T-helper 1 cell (primary cell): ENCODE measurements at regions not wholly inside any gene's neighbourhood (a gene's known extent, or its start where the extent isn't known, plus 50 kb on each side); places are given as distances from the start of the nearest gene placed in this dataset.
"Not testable (repeated sequence)": the region's sequence is repeated elsewhere in the genome, so short reads cannot be mapped to it uniquely, and the experiment has no call there.

Experiments used
- DNase-seq, 5 donors: peaks; one replicate each; pipeline ENCODE4 v3.0.0-alpha.2; 2012 to 2020

DNA sequence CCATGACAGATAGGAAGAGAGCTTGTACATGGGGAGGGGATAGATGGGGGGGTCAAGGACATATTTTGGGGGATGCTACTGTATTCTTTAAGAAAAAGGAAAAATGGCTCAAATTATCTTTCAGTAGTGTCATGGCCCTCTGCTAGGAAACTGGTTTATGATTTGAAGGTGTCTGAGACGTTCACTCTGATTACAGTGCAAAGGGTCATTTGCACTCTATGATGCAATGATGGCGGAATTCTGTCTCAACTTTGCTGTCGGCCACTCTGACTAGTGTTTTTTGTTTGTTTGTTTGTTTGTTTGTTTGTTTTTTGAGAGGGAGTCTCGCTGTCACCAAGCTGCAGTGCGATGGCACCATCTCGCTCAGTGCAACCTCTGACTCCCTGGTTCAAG, 180.0 kb downstream of the SOX4 start:
- no peak for DNase-seq

DNA sequence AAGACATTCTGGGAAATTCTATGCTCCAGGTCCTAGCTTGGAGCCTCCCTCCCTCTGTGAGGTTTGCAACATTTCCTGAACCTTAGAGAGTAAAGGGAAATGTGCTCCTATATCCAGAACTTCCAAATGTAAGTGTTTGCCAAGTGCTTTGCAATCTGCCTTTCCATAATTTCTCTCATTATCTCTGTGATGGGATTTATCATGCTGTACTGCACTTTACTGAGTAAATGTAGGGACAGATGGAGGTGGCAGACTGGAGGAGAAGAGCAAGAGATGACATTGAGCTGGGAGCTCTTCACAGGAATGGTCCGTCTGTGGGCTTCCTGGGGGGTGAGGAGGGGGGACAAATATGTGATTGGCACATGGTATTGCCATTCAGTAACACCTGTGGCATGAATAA, 184.3 kb downstream of the SOX4 start:
- no peak for DNase-seq

DNA sequence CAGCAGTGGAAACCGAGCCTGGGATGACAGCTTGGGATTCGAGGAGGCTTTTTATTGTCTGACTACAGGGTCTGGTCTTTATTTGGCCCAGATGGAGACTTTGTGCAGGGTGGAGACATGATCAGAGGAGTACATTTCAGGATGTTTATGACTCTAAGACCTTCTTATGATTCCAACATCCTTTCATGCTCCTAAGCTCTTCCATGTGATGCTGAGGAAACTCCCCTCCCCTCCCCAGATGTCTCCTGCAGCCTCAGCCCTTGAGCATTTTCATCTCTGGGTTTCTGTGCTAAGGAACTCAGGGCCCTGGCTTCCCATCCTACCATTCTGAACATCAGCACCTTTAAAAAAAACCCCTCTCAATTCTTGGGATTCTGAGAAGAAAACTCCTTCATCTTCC, 186.6 kb downstream of the SOX4 start:
- DNase-seq: no peak

DNA sequence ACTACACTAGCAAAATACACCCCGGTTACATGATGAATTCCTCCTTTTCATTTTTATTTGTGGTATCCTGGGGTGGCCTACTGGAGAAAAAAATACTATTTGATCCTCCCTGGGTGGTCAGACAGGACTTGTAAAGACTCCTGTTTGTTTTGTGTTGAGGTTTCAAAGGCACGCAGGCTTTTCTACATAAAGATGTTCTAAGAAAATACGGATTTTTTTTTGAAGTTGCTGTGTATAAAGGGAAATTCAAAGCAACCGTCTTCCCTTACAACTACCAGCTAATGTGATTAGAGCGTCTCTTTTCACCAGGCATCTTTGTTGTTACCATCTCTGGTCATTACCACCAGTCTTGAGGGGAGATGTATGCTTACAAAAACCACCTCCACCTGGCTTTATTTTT, 187.1 kb downstream of the SOX4 start:
- no peak for DNase-seq

DNA sequence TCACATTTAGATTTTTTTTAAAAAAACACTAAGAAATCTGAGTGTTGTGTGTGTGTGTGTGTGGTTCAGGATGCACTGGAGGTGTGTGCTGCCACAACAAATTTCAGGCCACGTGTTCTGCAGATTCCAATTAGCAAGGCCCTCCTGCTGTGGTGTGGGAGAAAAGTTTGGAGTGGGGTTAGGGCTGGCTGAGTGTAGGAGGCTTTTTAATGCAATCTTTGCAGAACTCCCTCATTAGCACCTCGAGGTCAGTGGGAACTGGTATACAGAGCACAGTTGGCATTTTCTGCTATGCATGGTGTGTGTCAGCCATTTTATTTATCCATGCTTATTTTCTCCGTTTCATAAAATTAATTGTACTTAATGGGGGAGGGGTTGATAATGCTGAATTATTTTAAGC, 187.6 kb downstream of the SOX4 start:
- DNase-seq: no peak

DNA sequence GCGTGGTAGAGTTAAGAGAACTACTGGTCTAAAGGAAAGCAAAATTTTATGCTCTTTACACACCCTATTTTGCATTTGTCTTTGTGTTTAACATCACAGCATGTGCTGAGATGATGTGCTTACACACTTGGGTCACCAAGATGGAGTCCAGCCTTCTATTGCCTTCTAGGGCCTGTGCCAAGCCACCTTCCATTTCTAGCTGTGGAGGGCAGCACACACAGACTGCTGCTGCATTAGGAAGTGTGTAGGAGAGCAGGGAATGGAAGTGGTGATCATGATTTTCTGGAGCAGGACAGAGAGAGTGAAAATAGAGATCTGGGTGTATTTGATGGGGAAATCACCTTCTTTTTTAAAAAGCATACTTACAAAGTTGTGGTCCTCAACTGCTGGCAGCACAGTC, 191.6 kb downstream of the SOX4 start:
- no peak for DNase-seq

DNA sequence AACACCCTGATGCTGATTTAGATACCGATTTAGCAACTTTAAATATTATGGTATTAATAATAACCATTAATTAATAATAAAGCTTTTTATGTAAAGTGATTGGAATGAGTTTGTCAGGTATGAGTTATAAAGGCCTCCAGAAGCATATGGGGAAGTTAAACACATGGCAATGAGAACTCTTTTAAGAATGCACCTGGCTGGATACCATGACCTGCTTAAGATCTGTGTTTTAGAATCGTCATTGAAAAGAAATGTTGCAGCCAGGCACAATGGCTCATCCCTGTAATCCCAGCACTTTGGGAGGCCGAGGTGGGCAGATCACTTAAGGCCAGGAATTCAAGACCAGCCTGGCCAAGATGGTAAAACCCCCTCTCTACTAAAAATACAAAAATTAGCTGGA, 197.5 kb downstream of the SOX4 start:
- no peak for DNase-seq

DNA sequence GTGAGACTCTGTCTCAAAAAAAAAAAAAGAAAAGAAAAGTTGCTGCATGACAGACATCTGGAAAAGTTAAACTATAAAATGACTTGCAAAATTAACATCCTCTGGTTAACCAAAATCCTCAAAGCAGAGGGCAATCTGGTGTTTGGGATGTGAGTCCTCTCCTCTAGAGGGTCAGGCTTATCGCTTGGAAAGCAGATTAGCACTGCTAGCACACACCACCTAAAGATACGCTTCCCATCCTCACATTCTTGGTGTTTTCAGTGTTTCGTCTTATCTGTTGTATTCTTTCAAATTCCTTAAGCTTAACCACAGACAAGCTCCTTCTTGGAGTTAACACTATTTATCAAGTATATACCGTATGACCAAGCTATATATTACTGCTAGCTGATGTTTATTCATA, 198.0 kb downstream of the SOX4 start:
- no peak for DNase-seq

DNA sequence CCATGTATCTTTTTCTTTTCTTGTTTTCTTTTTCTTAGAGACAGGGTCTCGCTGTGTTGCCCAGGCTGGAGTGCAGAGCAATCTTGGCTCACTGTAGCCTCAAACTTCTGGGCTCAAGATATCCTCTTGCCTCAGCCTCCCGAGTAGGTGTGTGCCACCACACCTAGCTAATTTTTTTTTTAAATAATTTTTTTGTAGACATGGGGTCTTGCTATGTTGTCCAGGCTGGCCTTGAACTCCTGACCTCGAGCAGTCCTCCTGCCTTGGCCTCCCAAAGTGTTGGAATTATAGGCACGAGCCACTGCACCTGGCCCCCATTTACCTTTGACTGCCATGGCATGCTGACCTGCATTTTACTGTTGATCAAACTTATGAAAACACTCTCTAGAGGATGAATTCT, 198.6 kb downstream of the SOX4 start:
- DNase-seq: no peak

DNA sequence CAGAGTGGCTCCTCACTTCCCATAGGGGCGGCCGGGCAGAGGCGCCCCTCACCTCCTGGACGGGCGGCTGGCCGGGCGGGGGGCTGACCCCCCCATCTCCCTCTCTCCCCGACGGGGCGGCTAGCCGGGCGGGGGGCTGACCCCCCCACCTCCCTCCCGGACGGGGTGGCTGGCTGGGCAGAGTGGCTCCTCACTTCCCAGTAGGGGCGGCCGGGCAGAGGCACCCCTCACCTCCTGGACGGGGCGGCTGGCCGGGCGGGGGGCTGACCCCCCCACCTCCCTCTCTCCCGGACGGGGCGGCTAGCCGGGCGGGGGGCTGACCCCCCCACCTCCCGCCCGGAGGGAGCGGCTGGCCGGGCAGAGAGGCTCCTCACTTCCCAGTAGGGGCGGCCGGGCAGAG, 203.4 kb downstream of the SOX4 start:
- not testable (repeated sequence) for DNase-seq

DNA sequence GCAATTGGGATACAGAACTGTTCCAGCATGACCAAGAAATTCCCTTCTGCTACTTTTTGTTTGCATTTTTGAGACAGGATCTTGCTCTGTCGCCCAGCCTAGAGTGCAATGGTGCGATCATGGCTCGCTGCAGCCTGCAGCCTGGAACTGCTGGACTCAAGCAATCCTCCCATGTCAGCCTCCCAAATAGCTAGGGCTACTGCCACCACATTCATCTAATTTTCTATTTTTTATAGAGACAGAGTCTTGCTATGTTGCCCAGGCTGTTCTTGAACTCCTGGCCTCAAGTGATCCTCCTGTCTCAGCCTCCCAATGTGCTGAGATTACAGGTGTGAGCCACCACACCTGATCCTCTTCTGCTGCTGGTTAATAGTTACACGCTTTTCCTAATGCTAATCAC, 204.9 kb downstream of the SOX4 start:
- no peak for DNase-seq

DNA sequence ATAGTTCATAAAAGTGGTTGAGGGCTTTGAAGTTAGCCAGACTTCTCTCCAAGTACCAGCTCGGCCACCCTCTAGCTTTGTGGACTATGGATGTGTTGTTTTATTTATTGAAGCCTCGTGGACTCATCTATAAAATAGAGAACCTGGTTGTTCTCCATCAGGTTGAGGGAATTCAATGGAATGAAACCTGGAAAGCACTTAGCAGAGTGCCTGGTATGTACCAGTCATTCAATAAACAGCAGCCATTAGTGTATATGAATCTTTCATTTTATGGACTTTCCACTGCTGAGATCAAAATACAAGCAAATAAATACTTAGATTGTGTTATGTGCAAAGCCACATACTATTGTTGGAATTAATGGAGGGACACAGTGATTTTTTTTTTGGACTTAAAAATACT, 206.8 kb downstream of the SOX4 start:
- DNase-seq: no peak

DNA sequence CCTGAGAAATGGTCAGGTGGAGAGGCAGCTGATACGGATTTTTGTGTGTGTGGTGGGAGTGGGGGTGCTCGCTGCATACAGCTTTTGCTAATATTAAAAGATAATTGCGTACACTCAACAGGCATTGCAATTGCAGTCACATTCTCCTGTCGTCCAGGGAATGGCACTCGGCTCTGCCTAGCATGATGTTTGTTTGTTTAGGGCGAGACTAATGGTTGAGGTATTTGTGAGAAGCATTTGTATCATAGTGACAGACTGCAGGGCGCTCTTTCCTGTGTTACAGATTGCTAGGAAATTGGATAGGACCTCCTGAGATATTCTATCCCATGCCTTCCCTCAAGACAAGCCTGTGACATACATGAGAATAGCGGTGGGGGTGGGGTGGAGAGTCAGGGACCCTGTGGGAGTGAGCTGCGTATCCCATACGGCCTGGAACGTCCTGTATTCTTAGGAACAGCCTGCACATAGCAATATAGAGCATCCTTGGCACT, 207.4 kb downstream of the SOX4 start:
- no peak for DNase-seq

DNA sequence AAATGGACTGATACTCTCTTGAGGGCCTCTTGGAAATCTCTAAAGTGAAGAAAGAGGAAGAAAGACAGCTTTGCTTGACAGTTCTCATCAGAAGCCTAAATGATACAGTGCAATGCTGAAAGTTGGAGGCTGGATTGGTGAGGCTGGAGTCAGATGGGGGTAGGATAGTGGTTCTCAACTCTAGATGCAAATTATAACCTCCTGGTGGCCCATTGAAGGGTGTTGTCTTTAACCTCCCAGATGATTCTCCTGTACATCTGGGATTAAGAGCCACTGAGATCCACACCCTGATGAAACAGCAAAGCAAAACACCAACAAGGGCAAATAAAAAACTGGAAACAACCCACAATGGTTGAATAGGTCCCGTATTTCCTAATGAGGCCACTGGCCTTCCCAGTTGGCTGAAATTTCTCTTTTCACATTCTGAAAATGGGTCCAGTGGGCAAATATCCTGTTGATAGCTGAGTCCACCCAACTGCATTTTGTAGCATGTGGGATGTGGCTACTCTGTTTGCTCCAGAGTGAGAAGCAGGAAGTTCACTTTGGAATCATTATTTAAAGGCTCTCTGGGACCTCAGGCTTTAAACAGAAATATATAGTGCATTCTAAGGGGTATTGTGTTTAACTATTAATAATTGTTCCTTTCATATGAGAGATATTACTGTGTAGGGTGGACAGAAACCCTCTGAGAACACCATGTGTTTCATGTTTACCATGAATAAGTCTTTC, 208.1 kb downstream of the SOX4 start:
- DNase-seq: no peak

DNA sequence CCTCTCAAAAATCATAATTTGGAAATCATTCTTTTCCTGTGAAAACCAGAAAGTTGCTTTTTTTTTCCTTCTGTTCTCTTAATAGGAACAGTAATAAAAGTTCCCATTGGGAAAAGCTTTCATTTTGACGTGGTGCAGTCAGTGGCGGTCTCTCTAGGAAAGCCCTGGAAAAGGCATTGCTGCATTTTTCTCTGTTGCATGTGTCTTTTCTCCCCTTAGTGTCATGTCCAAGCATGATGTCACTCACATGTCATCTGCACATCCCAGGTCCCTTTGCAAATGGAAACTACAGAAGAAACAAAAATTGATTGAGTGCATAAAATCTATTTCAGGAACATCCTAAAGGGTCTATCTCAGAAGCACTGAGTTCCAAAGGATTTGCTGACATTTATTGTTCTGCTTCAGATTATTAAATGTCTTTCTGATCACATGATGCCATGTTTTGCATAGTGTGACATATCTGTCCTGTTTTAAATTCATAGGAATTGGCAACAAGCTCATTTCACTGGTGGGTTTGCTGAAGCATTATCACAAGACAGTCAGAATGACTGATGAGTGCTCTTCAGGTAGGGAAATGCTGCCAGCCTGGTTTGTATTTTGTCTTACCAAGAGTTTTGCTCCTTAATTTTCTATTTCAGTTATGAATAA, 208.7 kb downstream of the SOX4 start:
- no peak for DNase-seq

DNA sequence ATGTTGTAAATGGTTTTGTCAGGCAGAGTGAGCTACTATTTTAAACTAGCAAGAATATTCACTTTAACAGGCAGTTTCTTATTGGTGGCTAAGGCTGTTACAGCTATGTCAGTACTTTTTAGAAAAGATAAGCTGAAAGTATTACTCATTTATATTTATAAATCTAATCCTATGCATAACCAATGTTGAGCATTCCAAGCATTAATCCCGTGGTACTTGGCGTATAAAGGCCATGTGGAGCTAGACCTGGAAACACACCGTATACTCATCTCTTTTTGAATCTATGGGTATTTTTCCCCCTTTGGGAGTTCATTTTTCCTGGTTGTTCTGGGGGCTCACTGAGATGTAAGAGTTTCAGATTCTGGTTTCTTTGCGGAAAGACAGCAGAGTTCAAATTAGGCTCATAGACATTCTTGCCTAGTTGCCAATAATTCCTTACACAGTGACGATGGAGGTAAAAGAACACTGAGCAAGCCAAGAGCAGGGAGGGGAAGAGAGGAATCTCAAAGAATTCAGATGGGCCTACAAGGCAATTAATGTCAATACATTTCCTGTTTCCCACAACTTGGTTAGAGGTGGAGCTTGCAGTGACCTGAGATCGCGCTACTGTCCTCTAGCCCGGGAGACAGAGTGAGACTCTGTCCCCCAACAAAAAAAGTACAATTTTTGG, 211.5 kb downstream of the SOX4 start:
- DNase-seq: no peak

DNA sequence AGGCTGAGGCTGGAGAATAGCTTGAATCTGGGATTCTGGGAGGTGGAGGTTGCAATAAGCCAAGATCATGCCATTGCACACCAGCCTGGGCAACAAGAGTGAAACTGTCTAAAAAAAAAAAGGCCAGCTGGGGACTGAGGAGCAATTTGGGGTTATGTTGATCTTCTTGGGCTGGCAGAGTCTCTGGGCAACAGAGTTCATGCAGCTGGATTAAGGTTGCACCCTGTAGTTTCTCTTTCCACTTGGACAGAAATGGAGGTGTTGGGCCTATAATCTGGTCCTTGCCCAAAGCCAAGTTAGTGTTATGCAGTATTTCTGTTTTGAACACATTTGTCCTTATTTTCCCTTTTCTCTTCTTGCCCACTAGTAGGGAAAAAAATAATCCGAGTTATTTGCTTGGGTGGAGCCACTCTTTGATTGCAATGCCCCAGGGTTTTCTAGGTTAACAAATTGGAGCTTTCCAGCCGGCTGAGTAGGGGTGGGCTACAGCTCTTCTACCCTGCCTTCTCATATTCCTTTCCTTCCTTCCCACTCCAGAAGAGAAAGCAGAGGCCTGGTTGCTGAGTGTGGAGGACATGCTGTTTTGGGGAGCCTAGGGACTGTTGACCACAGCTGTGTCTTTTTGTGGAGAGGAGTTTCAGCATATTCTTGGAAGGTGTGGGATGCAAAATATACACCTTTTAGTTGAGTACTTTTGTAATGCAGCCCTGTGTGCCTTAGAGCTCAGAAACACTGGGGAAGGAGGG, 213.9 kb downstream of the SOX4 start:
- DNase-seq: no peak

DNA sequence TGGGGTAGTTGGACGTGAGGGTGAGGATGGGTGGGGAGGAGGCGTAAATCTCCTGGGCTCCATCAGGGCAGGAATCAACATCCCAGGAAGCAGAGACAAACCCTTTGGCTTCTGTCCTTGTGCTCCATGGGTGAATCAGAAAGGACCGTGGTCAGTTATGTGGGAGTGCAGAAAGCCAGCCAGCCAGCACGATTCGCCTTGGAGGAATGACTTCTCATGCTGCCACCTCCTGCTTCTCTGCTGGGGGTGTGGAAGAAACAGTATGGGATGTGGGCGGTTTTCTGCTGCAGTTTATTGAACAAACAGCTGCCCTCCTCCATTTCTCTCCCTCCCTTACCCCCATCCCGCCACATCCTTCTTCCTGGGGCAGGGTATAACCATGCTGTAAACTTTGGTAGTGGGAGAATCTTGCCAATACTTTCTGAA, 214.5 kb downstream of the SOX4 start:
- DNase-seq: no peak

DNA sequence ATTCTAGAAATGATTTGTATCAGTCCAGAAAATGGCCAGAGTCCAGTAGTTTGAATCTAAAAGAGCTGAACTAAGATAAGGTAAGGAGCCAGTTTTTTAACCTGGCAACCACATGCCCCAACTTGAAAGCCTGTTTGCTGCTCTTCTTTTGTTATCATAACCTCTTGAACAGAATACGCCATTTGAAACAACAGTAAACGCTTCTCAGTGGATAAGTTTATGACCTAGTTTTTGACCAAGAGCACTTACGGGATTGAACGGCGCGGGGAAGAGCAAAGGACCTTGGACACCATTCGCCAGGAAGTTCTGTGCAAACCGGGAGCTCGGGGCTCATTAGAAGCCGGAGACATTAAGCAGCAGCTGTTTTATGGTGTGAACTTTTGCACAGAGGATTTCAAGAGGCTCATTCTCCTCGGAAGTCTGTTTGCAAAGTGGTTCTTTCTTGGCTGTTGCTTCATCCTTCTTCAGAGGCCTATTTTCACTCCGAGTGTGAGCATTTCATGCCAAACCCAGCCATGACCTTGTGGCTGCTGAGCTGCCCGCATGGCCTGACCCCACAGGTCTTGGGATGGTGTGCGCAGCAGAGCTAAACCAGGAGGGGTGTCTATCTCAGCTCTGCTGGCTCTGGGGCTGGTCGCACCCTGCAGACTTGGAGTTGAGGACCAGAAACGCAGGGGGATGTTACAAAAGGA, 215.1 kb downstream of the SOX4 start:
- no peak for DNase-seq

DNA sequence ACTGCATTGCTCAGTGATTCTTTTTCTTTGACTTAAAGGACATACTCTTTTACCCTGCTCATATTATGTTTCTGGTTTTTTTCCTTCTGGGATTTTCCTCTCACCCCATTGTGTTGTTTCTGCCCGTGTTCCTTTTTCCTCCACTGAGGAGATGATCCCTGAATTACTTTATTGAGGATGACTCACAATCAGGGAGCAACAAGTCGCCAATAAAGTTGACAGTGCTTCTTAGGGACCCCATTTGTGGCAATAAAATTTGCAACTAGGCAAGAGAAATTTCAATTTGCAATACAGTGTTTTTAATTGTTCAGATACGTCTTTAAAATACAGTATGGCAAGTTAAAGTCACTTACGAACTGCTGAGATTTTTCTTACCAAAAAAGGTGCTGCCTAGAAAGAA, 217.9 kb downstream of the SOX4 start:
- DNase-seq: no peak

DNA sequence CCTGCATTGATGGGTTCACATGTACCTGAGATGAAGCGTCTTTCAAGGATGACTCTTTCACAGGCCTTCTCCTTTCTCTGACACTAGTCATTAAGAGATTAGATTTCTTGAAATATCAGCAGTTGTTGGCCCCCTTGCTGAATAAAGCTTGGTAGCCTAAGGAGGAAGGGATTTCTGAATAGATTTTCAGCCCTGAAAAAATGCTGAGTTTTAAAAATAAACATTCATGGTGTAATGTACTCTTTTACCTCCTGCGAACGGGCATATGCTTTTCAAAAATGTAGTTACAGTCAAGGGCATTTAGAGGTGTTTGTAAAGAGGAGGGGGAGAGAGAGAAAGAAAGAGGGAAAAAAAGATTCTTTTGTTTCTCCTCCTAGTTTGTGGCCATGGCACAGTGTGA, 222.7 kb downstream of the SOX4 start:
- DNase-seq: no peak

DNA sequence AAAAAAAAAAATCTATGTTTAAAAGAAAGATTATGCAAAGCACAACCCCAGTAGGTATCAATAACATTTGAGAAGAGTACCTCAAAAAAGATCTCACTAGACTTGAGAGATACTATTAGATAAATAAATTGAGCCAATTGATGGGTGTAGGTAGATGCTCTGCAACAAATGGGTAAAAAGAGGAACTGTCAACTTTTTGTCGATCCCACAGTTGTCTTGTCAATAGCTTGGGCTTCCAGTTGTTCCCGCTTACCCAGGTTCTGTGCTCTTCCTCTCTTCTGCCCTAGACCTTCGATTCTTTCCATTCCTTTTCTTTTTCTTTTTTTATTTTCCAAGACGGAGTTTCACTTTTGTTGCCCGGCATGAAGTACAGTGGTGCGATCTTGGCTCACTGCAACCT, 226.9 kb downstream of the SOX4 start:
- DNase-seq: no peak

DNA sequence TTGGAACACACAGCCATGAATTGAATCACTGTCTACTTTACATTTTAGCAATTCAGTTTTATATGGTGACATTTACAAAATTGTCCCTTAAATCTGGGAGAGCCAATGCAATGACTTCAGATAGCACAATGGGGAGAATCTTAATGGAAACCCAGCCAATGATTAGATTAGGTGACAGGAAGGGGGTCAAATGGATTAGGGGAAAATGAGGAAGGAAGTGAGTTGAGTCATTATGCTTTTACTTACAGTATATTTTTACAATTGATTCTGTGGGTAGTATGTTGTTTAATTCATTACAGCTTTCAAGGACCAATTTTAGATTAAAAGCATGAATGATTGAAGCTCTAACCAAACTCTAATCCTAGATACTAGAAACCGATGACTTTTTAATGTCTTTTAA, 229.8 kb downstream of the SOX4 start:
- DNase-seq: no peak
